ENCODE measurements at regions not wholly inside any gene's neighbourhood (a gene's known extent, or its start where the extent isn't known, plus 50 kb on each side); places are given as distances from the start of the nearest gene placed in this dataset.

DNA sequence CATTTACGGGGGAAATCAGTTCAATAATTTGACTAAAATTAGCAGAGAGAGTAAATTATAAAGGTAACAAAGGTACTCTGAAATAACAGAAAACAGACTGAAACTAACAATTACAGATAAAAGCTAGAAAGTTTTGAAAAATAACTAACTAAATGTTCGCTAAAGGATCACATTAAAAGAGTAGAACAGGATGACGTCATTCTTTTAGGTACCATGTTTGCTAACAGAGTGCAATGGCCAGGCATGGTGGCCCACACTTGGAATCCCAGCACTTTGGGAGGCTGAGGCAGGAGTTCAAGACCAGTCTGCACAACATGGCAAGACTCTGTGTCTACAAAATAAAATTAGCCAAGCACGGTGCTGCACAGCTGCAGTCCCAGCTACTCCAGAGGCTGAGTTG, 212.3 kb upstream of the CDYL start:
- H2AFZ ChIP-seq (ENCODE audit: low read length): no peak overlapping the region
- H3K27me3 ChIP-seq (ENCODE audit: insufficient read depth, low read length): no peaks in the 10 kb centered on the region
- no peaks in the 10 kb centered on the region for H3K79me2 ChIP-seq (ENCODE audit: insufficient read depth, low read length)
- no peaks in the 10 kb centered on the region for H3K36me3 ChIP-seq (ENCODE audit: insufficient read depth, low read length)
- H3K9me3 ChIP-seq (ENCODE audit: low read depth, low read length): no peaks in the 10 kb centered on the region
- no peak overlapping the region for H3K4me3 ChIP-seq (ENCODE audit: insufficient read depth, low read length)
- H3K27ac ChIP-seq (ENCODE audit: low read depth, low read length): no peak overlapping the region
- no peaks in the 10 kb centered on the region for H4K20me1 ChIP-seq (ENCODE audit: insufficient read depth, low read length)
- no peak for TF ChIP-seq CTCF (IDR thresholded peaks at IDR 0.05; ENCODE audit: extremely low read depth, low read depth, low read length)
- DNase-seq (ENCODE audit: insufficient read length, low spot score, missing footprints): no peak
- peaks cover 9% of the 10 kb centered on the region for H3K4me1 ChIP-seq (ENCODE audit: insufficient read depth, low read length)
- no peak overlapping the region for H3K4me2 ChIP-seq (ENCODE audit: insufficient read depth, low read length)

DNA sequence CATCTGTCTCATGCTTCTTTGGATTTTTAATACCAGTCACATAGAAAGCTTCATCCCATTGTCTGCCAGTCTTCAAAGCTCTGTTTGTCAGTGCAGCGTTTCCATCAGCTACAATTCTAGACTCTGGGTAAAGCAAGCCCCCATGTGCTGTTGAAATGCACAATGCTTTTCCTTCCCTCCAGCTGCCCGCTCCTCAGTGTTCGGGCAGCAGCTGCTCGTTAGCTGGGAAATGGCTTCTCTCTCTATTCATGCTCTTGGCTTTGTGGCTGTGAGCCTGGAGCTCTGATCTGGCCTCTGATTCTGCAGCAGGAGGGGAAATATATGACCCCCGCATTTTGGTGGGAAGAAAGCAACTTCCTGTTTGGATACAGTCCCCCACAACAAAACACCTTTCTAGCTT, 213.0 kb upstream of the CDYL start:
- no peak overlapping the region for H3K27ac ChIP-seq (ENCODE audit: low read depth, low read length)
- H3K36me3 ChIP-seq (ENCODE audit: insufficient read depth, low read length): no peaks in the 10 kb centered on the region
- DNase-seq (ENCODE audit: insufficient read length, low spot score, missing footprints): no peak
- no peaks in the 10 kb centered on the region for H3K9me3 ChIP-seq (ENCODE audit: low read depth, low read length)
- H2AFZ ChIP-seq (ENCODE audit: low read length): no peak overlapping the region
- peaks cover 9% of the 10 kb centered on the region for H3K4me1 ChIP-seq (ENCODE audit: insufficient read depth, low read length)
- H4K20me1 ChIP-seq (ENCODE audit: insufficient read depth, low read length): no peaks in the 10 kb centered on the region
- TF ChIP-seq CTCF (IDR thresholded peaks at IDR 0.05; ENCODE audit: extremely low read depth, low read depth, low read length): no peak
- H3K4me2 ChIP-seq (ENCODE audit: insufficient read depth, low read length): no peak overlapping the region
- H3K27me3 ChIP-seq (ENCODE audit: insufficient read depth, low read length): no peaks in the 10 kb centered on the region
- H3K4me3 ChIP-seq (ENCODE audit: insufficient read depth, low read length): no peak overlapping the region
- no peaks in the 10 kb centered on the region for H3K79me2 ChIP-seq (ENCODE audit: insufficient read depth, low read length)

DNA sequence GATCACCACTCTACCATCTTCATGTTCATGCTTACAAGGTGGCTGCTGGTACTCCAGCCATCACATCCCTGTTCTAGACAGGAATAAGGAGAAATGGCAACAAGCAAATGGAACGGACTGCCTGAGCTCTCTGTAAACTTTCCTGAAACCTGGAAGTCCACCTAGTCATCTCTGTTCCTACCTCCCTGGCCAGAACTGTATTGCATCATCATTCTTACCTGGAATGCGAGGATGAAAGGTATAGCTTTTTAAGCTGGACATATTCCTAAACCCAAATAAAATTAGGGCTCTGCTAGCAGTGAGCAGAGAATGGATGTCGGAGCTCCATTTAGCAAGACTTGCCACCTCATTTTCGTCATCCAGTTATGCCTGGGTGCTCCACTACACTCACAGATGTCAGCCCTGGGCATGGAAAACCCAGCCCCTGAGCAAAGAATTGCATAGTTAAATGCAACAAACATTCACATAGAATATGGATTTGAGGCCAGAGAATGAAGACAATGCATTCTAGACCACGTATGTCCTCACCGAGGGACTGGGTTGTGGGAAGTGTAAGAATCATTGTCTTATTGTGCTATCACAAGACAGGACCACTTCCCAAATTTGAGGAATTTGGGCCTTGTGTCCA, 214.3 kb upstream of the CDYL start:
- H3K4me3 ChIP-seq (ENCODE audit: insufficient read depth, low read length): no peak overlapping the region
- H3K4me2 ChIP-seq (ENCODE audit: insufficient read depth, low read length): no peak overlapping the region
- H3K36me3 ChIP-seq (ENCODE audit: insufficient read depth, low read length): no peaks in the 10 kb centered on the region
- H4K20me1 ChIP-seq (ENCODE audit: insufficient read depth, low read length): no peaks in the 10 kb centered on the region
- H3K9me3 ChIP-seq (ENCODE audit: low read depth, low read length): no peaks in the 10 kb centered on the region
- no peak overlapping the region for H3K27ac ChIP-seq (ENCODE audit: low read depth, low read length)
- no peak overlapping the region for H2AFZ ChIP-seq (ENCODE audit: low read length)
- no peak for TF ChIP-seq CTCF (IDR thresholded peaks at IDR 0.05; ENCODE audit: extremely low read depth, low read depth, low read length)
- H3K79me2 ChIP-seq (ENCODE audit: insufficient read depth, low read length): no peaks in the 10 kb centered on the region
- DNase-seq (ENCODE audit: insufficient read length, low spot score, missing footprints): no peak
- H3K4me1 ChIP-seq (ENCODE audit: insufficient read depth, low read length): peaks cover 1% of the 10 kb centered on the region
- H3K27me3 ChIP-seq (ENCODE audit: insufficient read depth, low read length): no peaks in the 10 kb centered on the region

DNA sequence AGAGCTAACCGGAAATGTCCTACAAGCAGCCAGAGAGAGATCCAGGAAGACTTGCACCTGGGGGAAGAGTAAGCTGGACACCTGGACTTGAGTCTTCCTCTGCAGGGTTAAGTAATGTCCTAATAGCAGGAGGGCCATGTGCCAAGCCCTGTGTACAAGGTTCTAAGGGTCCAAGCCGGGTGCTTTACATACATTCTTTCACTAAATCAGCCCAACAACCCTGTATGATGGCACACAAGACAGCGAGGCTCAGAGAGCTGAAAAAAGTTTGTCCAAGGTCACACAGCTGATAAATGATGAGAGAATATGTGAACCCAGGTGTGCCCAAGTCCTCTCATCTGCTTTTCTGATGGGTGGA, 215.1 kb upstream of the CDYL start:
- Histone ChIP-seq H3K9me3 (ENCODE audit: low read depth, low read length) (no peaks in the 10 kb centered on the region), H3K4me1 (ENCODE audit: insufficient read depth, low read length) (no peaks in the 10 kb centered on the region), H3K36me3 (ENCODE audit: insufficient read depth, low read length) (no peaks in the 10 kb centered on the region), H4K20me1 (ENCODE audit: insufficient read depth, low read length) (no peaks in the 10 kb centered on the region), H3K27me3 (ENCODE audit: insufficient read depth, low read length) (no peaks in the 10 kb centered on the region), H3K79me2 (ENCODE audit: insufficient read depth, low read length) (no peaks in the 10 kb centered on the region), H3K27ac (ENCODE audit: low read depth, low read length) (no peak overlapping the region), H3K4me2 (ENCODE audit: insufficient read depth, low read length) (no peak overlapping the region), H3K4me3 (ENCODE audit: insufficient read depth, low read length) (no peak overlapping the region), H2AFZ (ENCODE audit: low read length) (no peak overlapping the region)
- DNase-seq (ENCODE audit: insufficient read length, low spot score, missing footprints): no peak
- TF ChIP-seq CTCF (IDR thresholded peaks at IDR 0.05; ENCODE audit: extremely low read depth, low read depth, low read length): no peak
